Stimulated activated CD4-positive, alpha-beta T cell treated with anti-CD3 and anti-CD28 coated beads, Interleukin-2, amount 100 ng/mL, for 4 hours (primary cell): ENCODE measurements at regions not wholly inside any gene's neighbourhood (a gene's known extent, or its start where the extent isn't known, plus 50 kb on each side); places are given as distances from the start of the nearest gene placed in this dataset.
"Not testable (repeated sequence)": the region's sequence is repeated elsewhere in the genome, so short reads cannot be mapped to it uniquely, and the experiment has no call there.

Experiments used
- DNase-seq: peaks from one replicate; pipeline ENCODE4 v3.0.0-alpha.2; 2020; ENCODE audit warnings: low read depth

GRCh38 chr15:88995449-88995848 is 82.3 kb upstream of the MFGE8 start:
- DNase-seq, result no peak

GRCh38 chr15:88997531-88997930 is 84.4 kb upstream of the MFGE8 start:
- no peak for DNase-seq

- no peak for DNase-seq
Measured at GRCh38 chr15:88998980-88999713, 86.0 kb upstream of the MFGE8 start.

- DNase-seq, result not testable (repeated sequence)
Measured at GRCh38 chr15:89001708-89002275, 86.5 kb upstream of the ABHD2 start.

GRCh38 chr15:89002281-89002761 is 85.9 kb upstream of the ABHD2 start:
- no peak for DNase-seq

- no peak for DNase-seq
Measured at GRCh38 chr15:89002830-89003229, 85.4 kb upstream of the ABHD2 start.

GRCh38 chr15:89003865-89004725 is 84.2 kb upstream of the ABHD2 start:
- DNase-seq, result no peak

- DNase-seq, result no peak
Measured at GRCh38 chr15:89004726-89005030, 83.6 kb upstream of the ABHD2 start.

GRCh38 chr15:89007527-89007926 is 80.7 kb upstream of the ABHD2 start:
- not testable (repeated sequence) for DNase-seq

- DNase-seq, result no peak
Measured at GRCh38 chr15:89007989-89008388, 80.3 kb upstream of the ABHD2 start.

- DNase-seq, result no peak
Measured at GRCh38 chr15:89009080-89009479, 79.2 kb upstream of the ABHD2 start.

GRCh38 chr15:89015412-89016097 is 72.7 kb upstream of the ABHD2 start:
- DNase-seq, result no peak

- DNase-seq, result no peak
Measured at GRCh38 chr15:89016549-89017041, 71.7 kb upstream of the ABHD2 start.

- DNase-seq, result peak; percentile 76
Measured at GRCh38 chr15:89017370-89018066, 70.7 kb upstream of the ABHD2 start.

- DNase-seq, result no peak
Measured at GRCh38 chr15:89018207-89018606, 70.0 kb upstream of the ABHD2 start.

- no peak for DNase-seq
Measured at GRCh38 chr15:89019436-89019835, 68.8 kb upstream of the ABHD2 start.

- no peak for DNase-seq
Measured at GRCh38 chr15:89021224-89021623, 67.0 kb upstream of the ABHD2 start.

GRCh38 chr15:89021886-89022285 is 66.4 kb upstream of the ABHD2 start:
- not testable (repeated sequence) for DNase-seq

GRCh38 chr15:89023311-89023961 is 64.8 kb upstream of the ABHD2 start:
- no peak for DNase-seq

GRCh38 chr15:89024418-89024817 is 63.8 kb upstream of the ABHD2 start:
- no peak for DNase-seq

- no peak for DNase-seq
Measured at GRCh38 chr15:89026167-89026566, 62.1 kb upstream of the ABHD2 start.
